OCI-LY1 (cell line): ENCODE measurements at regions not wholly inside any gene's neighbourhood (a gene's known extent, or its start where the extent isn't known, plus 50 kb on each side); places are given as distances from the start of the nearest gene placed in this dataset.

Source experiments
- EZH2 ChIP-seq: fragments of 200-600 bp; sonication (generic), shearing (Covaris generic); IDR thresholded peaks from 2 replicates; pipeline ENCODE4 v1.8.0; 2017; ENCODE audit warnings: borderline replicate concordance, mixed run types, mild to moderate bottlenecking, antibody characterized with exemption, low read length, moderate library complexity, mixed read lengths
- TF ChIP-seq, protein P1 (sequence below): fragments of 200-600 bp; sonication (generic), shearing (Covaris generic); IDR thresholded peaks from 2 replicates; pipeline ENCODE4 v1.5.1; 2017; ENCODE audit warnings: mild to moderate bottlenecking, antibody characterized with exemption, low read length, moderate library complexity, mixed read lengths

DNA sequence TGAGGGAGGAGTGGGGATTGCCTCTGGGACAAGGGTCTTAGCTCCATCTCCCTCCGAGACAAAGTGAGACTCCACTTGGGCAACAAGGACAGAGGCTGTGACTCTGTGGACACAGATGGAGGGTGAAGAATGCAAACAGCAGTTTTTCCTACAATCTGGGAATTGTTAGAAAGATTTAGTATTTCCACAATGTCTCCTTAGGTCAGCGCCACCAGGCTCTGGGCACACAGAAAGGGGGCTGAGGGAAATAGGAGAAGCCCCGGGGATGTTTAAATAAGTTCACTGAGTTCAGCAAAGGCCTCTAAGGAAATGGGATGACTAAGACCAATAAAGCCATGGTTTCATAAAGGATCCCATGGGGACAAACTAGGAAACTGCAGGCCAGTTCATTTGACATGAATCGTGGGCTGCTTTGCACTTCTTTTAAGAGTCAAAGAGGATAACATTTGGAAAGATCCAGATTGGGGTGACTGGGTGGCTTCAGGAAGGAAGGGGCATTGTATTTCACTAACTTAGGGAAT is 219.8 kb upstream of the GLI3 start:
- TF ChIP-seq, protein P1, sequence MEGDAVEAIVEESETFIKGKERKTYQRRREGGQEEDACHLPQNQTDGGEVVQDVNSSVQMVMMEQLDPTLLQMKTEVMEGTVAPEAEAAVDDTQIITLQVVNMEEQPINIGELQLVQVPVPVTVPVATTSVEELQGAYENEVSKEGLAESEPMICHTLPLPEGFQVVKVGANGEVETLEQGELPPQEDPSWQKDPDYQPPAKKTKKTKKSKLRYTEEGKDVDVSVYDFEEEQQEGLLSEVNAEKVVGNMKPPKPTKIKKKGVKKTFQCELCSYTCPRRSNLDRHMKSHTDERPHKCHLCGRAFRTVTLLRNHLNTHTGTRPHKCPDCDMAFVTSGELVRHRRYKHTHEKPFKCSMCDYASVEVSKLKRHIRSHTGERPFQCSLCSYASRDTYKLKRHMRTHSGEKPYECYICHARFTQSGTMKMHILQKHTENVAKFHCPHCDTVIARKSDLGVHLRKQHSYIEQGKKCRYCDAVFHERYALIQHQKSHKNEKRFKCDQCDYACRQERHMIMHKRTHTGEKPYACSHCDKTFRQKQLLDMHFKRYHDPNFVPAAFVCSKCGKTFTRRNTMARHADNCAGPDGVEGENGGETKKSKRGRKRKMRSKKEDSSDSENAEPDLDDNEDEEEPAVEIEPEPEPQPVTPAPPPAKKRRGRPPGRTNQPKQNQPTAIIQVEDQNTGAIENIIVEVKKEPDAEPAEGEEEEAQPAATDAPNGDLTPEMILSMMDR: no peak
- no peak for TF ChIP-seq EZH2
